HK-2 (cell line): ENCODE measurements at regions not wholly inside any gene's neighbourhood (a gene's known extent, or its start where the extent isn't known, plus 50 kb on each side); places are given as distances from the start of the nearest gene placed in this dataset.

Experiments
- DNase-seq: peaks from one replicate; pipeline ENCODE4 v3.0.0-alpha.2; 2018; ENCODE audit not compliant: unreplicated experiment

DNA sequence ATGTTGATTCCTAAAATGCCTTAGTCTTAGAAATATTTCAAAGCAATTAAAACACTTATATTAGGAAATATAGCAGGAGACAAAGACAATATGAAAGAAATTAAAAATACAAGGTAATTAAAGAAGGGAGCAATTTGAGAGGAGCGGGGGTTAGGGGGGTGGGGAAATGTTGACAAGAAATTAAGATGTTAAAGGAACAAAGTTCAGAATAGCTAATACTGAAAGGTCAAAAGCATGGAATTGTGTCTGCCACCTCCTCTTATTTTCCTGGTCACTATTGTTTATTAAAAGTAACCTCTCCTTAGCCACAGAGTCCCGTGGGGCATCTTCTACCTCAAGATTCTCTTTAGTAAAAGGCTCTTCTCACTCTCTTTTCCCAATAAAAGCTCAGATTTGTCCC, 244.1 kb downstream of the MREG start:
- no peak for DNase-seq

- DNase-seq: no peak
These were observed 245.7 kb downstream of the MREG start for GRCh38 chr2:215767625-215768024.

DNA sequence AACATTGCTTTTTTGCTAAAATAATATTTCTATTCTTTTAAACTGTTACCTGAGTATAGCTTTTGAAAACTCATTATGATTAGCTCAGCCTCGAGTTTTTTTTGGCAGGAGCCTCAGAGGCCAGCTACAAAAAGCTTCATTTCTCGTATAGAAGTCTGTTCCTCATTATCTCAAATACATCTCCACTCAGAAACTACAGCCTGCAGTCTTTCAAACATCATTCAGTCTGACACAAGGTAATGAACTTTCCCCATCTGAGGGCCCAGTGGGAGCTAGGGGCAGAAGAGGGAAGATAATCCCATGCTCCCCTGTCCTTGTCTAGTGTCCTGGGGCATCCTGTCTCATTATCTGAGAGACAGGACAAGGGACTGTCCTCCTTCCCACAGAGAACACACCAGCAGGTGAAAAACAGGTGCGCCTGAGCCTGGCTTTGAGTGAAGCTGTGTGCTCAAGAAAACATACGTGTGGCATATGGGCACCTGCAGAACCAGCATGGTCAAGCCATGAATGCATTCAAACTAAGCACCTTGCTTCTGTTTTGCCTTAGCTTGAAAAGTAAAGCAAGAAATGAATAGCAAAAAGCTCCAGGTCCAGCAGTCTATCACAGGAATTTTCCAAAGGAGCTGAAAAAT, 247.5 kb downstream of the MREG start:
- DNase-seq: no peak

DNA sequence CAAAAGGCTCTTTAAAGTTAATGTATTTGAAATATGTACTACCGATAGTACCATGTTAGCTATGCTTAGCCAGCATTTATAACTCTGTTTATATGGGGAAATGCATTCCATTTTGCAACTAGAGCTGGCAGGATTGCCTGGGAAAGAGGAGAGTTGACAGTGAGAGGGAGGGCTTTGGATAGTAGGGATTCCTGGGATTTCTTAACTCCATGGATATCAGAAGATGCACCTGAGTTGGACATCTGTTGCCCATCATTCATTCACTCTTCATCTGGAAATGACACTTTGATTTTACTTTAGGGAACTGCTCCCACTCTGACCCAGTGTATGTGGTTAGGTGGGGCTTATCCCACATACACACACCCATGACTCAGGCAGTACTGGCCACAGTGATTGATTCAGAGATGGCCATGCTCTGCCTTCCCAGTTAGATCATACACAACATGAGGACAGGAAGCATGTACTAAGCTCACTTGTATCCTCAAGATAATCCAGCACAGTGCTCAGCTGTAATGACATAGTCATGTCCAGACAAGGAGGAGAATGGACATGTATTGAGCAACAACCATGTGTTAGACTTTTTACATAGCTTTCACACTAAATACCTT, 248.8 kb downstream of the MREG start:
- no peak for DNase-seq

- DNase-seq: no peak
These were observed 252.8 kb downstream of the MREG start for GRCh38 chr2:215760557-215760956.

DNA sequence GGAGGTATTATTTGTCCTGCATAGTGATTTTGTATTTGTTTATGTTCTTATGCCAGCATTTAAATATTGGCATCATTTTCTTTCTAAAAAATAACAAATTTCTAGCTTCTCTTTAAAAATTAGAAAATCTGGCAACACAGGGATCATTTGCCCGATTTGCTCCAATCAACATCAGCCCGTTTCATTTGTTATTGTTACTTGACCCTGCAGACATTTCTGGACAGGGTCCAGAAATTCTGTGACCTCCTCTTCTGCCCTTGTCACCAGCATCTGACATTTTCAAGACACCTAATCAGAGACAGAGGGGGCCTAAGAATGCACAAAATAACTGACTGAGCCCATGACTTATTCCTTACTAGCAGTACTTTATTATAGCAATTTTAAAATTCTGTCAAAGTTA, 253.3 kb downstream of the MREG start:
- DNase-seq: no peak

- no peak for DNase-seq
These were observed 254.7 kb downstream of the MREG start for GRCh38 chr2:215758691-215759090.

- no peak for DNase-seq
These were observed 257.0 kb downstream of the MREG start for GRCh38 chr2:215756346-215756730.

DNA sequence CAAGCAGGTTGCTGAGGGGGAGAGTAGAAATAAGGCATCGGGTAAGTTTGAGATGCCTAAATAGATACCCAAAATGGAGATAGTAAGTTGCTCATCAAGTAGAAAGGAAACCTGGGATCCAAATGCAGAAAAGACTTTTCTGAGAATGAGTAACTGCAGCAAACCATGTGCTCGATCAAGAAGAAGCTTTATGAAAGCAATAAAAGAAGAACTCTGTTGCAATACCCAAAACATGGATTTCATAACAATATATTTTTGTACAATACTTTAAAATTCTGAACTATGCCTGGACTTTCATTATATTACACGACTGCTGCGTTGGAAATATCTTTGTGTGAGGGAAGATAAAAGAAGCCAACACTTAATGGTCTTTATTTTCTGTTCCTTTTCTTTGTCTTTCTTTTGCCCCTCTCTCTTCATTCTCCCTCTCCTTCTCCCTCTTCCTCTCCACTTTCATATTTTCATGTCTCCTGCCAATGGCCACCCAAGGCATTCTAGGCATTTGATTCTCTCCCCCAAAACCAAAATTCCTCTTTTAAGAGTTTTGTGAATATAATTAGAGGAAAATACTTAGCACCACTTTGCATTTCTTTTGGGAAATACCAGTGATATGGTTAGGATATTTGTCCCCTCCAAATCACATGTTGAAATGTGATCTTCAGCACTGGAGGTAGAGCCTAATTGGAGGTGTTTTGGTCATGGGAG, 257.6 kb downstream of the MREG start:
- DNase-seq: no peak

- DNase-seq: no peak
These were observed 258.8 kb downstream of the MREG start for GRCh38 chr2:215754546-215754945.

DNA sequence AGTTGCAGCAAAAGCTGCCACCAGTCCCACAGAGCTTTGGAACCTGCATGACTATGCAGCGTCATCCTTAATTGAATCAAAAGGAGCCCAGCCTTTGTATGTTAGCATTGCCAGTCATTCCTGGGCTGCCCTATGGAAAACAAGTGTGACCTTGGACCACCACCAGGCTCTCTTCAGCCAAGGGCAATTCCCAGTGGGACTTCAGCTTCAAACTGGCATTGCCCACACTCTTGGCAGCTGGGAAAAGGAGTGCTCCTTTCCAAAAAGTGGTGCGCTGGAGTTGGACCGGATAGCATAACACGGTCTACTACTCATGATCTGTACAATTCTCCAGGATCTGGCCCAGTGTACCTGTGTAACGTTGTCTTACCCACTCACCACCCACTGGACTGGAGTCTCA, 259.5 kb downstream of the MREG start:
- DNase-seq: no peak

GRCh38 chr2:215752991-215753390, 260.4 kb downstream of the MREG start:
- no peak for DNase-seq

DNA sequence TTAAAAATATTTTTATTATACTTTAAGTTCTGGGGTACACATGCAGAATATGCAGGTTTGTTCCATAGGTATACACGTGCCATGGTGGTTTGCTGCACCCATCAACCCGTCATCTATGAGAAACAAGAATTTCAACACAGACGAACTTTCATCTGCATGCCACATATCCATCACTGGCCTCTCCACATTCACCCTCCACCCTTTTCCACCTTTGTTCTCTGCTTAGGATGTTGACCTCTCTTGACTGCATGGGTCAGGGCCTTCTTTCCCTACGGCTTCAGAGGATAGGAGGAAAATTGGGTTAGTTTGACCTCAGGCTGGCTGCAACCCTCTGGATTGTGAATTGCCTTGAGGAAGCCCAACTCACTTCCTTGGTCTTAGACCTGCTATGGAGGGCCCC, 260.9 kb downstream of the MREG start:
- no peak for DNase-seq

DNA sequence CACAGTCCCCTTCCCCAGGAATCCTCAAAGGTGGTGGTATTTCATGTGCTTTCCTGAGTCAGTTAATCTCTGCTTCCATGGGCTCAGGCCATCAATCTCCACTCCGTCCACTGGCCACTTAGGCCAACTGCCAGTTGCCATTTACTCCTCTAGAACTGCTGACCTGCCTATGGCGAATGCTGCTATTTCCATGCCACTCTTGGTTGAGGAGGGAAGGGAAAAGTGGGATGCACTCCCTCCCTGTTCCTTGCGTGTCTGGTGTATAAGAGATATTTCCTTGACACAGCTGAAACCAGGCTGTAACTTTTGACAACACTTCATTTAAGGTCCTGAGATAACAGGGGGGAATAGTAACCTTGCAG, 261.5 kb downstream of the MREG start:
- no peak for DNase-seq

DNA sequence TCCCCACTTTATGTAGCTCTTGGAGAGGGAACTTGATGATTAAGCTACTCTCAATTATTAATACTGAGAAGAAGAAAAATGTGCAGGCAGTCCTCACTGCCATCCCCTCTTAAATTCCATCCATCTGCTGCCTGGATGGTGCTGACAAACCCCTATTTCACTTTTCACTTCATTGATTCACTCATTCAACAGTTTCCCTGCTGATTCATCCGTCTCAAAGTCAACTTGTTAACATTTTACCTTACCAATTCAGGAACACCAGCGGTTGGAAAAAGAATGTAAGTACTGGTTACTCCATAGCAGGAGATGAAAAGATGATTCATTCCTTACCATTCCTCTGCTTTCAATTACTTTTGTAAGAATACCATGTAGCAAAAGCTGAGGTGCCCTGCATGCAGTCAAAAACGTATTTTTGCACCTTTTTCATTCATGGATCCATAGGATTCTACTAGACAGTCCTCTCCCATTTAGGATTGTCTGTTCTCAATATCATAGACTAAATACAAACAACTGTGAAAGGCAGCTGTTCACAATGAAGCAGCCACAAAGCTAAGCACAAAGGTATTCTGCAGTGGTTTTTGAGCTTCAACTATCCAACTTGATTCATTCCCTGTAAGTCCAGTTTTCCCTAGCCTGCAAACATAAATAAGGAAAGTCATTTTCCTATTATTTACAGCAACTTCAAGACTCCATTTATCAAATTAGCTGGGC, 262.0 kb downstream of the MREG start:
- no peak for DNase-seq

DNA sequence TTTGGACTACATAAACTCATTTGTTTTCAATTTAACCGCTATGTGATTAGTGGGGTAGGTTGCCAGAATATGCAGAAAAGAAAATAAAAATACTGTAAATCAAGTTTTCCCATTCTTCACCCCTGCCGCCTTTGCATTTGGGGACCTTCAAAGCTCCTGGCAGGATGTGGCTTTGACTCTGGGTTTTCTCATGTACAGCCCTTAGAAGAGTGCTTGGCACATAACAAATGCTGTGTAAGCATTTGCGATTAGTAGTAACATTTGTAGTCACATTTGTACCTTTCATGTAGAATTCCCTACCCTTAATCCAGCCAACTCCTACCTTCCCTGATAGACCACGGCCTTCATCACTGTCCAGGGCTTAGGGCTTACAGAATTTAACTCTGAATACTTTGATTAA, 262.6 kb downstream of the MREG start:
- no peak for DNase-seq

DNA sequence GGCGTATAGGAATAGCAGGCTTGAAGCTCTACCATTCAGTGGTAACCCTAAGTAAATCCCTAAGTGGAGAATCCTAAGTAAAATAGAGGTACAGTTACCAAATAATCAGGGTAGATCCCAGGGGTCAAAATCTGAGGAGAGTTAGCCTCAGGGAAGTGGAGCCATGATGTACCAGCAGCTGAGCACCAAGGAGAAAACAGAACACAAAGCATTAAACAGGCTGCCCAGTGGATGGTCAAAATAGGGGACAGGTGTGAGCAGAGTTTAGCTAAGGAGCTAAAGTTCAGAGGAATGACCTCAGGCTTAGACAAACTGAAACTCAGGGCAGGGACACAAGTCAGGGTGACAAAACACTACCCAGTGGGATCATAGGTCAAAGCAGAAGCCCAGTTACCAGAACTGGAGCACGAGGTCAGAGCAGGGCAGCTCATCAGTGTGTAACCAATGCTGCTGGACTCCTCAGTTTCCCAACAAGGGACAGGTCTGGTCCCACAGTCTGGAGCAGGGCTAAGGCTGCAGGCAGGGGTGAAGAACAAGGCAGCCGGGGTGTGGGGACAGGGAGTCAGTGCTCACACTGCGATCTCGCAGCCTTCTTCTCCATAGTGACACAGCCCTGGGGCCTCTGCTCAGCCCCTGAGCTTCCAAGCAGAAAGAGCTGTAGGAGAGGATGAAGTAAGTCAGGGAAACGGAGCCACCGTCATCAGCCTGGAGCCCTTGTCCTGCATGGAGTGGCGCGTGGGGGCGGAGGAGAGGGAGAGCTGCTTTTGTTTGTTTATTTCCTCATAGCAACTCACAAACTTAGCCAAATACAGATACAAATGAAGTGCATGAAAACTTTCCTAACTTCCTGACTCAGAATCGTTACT, 264.0 kb downstream of the MREG start:
- DNase-seq: no peak

- no peak for DNase-seq
These were observed 264.9 kb downstream of the MREG start for GRCh38 chr2:215748446-215748845.

DNA sequence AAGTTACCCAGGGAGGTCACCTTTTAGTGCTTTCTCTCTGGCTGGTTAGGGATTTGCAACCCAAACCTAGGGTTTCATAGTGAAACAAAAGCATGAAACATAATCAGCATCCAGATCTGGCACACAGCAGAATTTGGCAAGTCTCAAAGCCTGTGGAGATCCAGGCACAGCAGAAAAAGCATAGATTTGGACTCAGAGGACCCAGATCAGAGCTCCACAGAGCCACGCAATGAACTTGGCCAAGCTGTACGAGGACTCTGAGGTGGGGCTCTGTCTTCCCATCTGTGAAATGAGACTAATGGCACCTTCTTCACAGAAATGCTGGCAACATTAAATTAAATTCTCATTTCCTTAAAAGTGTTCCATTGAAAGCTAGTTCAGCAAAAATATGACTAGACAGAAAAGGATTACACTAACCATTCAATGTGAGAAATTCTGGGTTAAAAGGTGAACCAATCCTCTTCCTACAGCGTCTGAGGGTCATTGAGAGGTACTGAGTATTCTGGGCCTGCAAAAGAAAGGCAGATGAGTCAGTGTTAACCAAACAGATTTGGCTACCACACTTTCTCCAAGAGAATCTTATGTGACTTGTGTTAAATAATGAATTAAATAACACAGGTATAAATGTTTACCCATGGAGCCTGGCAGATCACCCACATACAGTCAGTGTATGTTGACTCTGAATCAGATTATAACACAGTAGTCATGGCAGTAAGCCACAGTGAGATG, 266.3 kb downstream of the MREG start:
- DNase-seq: no peak

GRCh38 chr2:215746226-215746886, 267.0 kb downstream of the MREG start:
- no peak for DNase-seq

DNA sequence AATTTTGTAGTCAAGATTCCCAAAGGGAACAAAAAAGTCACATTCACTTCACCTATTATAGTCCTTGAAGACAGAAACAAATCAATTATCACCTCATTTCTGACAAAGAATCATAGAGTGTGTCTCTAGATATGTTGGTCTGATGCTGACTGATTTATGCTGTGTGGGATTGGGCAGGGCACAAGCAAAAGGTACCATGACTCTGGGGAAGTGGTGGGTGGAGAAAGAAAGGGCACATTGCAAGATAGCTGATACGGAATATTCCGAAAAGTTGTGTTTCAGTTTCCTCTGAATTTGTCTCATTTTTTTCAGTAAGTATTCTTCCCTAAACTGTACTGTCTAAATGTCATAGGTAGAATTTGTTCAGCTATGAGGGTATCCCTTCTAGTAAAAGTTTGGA, 268.0 kb downstream of the MREG start:
- no peak for DNase-seq
